SK-N-SH (cell line): ENCODE measurements at regions not wholly inside any gene's neighbourhood (a gene's known extent, or its start where the extent isn't known, plus 50 kb on each side); places are given as distances from the start of the nearest gene placed in this dataset.

ENCODE experiments used
- CHD2 ChIP-seq: fragments of 150-350 bp; IDR thresholded peaks from 2 replicates; pipeline ENCODE4 v1.6.1; 2018; ENCODE audit warnings: low read length; ENCODE audit not compliant: partially characterized antibody
- EZH2phosphoT487 ChIP-seq: fragments of 200-600 bp; sonication (generic); IDR thresholded peaks from 2 replicates; pipeline ENCODE4 v1.6.1; 2017; ENCODE audit warnings: low read depth, mixed run types, mild to moderate bottlenecking, antibody characterized with exemption, moderate library complexity, borderline replicate concordance
- GATA2 ChIP-seq: sonication (generic); formaldehyde crosslinking; IDR thresholded peaks from 2 replicates; pipeline ENCODE4 v1.5.0; 2020; ENCODE audit warnings: mild to moderate bottlenecking, missing genetic modification reagents
- POLR2AphosphoS5 ChIP-seq: IDR thresholded peaks from 2 replicates; pipeline ENCODE4 v1.6.1; 2012; ENCODE audit warnings: low read depth, low read length
- RAD21 ChIP-seq: IDR thresholded peaks from 2 replicates; pipeline ENCODE4 v1.6.1; 2012; ENCODE audit warnings: mild to moderate bottlenecking, low read length
- RCOR1 ChIP-seq: fragments of 150-350 bp; IDR thresholded peaks from 2 replicates; pipeline ENCODE4 v1.6.1; 2017; ENCODE audit warnings: antibody characterized with exemption, low read length
- RFX5 ChIP-seq: IDR thresholded peaks from 2 replicates; pipeline ENCODE4 v1.6.1; 2012; ENCODE audit warnings: mild to moderate bottlenecking, improper control_type of control experiment, low read length
- TAF1 ChIP-seq: IDR thresholded peaks from 2 replicates; pipeline ENCODE4 v1.6.1; 2012; ENCODE audit warnings: low read depth, mild to moderate bottlenecking, low read length, moderate library complexity, borderline replicate concordance
- TF ChIP-seq, protein P1 (sequence below): fragments of 200-600 bp; sonication (generic); IDR thresholded peaks from 2 replicates; pipeline ENCODE4 v1.6.1; 2017; ENCODE audit warnings: antibody characterized with exemption, mild to moderate bottlenecking, moderate library complexity
- TF ChIP-seq, protein P2 (sequence below): IDR thresholded peaks from 2 replicates; pipeline ENCODE4; 2012
- TF ChIP-seq, protein P3 (sequence below): fragments of 150-350 bp; IDR thresholded peaks from 2 replicates; pipeline ENCODE4 v1.6.1; 2017; ENCODE audit warnings: antibody characterized with exemption, low read length, low read depth, borderline replicate concordance
- TF ChIP-seq, protein P4 (sequence below): IDR thresholded peaks from 2 replicates; pipeline ENCODE4 v1.4.0; 2012; ENCODE audit warnings: low read depth

DNA sequence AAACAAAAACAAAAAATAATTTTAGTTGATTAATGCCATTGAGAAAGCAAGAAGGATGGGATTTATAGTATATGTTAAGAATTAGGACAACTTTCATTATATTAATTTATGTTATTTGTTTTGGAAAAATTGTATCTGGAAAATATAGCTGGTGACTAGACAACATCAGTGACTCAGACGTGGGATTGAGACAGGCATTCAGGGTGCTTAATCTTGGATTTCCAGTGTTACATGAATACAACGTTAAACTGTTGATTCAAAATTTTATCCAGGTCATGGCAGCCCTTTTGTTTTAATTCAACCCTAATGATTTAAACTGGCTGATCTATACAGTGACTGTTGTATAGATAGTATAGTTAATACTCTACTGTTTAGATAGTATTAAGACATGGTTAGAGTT lies 827.1 kb upstream of the B3GALT2 start:
- TF ChIP-seq, protein P1, sequence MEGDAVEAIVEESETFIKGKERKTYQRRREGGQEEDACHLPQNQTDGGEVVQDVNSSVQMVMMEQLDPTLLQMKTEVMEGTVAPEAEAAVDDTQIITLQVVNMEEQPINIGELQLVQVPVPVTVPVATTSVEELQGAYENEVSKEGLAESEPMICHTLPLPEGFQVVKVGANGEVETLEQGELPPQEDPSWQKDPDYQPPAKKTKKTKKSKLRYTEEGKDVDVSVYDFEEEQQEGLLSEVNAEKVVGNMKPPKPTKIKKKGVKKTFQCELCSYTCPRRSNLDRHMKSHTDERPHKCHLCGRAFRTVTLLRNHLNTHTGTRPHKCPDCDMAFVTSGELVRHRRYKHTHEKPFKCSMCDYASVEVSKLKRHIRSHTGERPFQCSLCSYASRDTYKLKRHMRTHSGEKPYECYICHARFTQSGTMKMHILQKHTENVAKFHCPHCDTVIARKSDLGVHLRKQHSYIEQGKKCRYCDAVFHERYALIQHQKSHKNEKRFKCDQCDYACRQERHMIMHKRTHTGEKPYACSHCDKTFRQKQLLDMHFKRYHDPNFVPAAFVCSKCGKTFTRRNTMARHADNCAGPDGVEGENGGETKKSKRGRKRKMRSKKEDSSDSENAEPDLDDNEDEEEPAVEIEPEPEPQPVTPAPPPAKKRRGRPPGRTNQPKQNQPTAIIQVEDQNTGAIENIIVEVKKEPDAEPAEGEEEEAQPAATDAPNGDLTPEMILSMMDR, result no peak
- TF ChIP-seq TAF1 (no peak), RCOR1 (no peak), EZH2phosphoT487 (no peak), RAD21 (no peak), POLR2AphosphoS5 (no peak), RFX5 (no peak), CHD2 (no peak), GATA2 (CRISPR knock-in tag) (no peak)
- TF ChIP-seq, protein P2, sequence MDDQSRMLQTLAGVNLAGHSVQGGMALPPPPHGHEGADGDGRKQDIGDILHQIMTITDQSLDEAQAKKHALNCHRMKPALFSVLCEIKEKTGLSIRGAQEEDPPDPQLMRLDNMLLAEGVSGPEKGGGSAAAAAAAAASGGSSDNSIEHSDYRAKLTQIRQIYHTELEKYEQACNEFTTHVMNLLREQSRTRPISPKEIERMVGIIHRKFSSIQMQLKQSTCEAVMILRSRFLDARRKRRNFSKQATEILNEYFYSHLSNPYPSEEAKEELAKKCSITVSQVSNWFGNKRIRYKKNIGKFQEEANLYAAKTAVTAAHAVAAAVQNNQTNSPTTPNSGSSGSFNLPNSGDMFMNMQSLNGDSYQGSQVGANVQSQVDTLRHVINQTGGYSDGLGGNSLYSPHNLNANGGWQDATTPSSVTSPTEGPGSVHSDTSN, result no peak
- TF ChIP-seq, protein P3, sequence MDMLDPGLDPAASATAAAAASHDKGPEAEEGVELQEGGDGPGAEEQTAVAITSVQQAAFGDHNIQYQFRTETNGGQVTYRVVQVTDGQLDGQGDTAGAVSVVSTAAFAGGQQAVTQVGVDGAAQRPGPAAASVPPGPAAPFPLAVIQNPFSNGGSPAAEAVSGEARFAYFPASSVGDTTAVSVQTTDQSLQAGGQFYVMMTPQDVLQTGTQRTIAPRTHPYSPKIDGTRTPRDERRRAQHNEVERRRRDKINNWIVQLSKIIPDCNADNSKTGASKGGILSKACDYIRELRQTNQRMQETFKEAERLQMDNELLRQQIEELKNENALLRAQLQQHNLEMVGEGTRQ, result no peak
- TF ChIP-seq, protein P4, sequence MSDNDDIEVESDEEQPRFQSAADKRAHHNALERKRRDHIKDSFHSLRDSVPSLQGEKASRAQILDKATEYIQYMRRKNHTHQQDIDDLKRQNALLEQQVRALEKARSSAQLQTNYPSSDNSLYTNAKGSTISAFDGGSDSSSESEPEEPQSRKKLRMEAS, result no peak
